HL-60 (cell line): ENCODE measurements at regions not wholly inside any gene's neighbourhood (a gene's known extent, or its start where the extent isn't known, plus 50 kb on each side); places are given as distances from the start of the nearest gene placed in this dataset.

ENCODE experiments used
- DNase-seq, 2 experiments: peaks; one replicate each; pipeline ENCODE4 v3.0.0-alpha.2; 2010 to 2020; ENCODE audit warnings: low read depth in 1 of 2, low spot score in 1 of 2
- H3K27ac ChIP-seq: fragments of 250-450 bp; sonication (Bioruptor Pico); replicated peaks from 2 replicates; pipeline ENCODE4 v1.5.1; 2020; ENCODE audit warnings: mild to moderate bottlenecking, moderate library complexity
- H3K27me3 ChIP-seq: fragments of 250-450 bp; sonication (Bioruptor Pico); 2 replicates; pipeline ENCODE4 v1.5.1; 2021; ENCODE audit warnings: mild to moderate bottlenecking, moderate library complexity; ENCODE audit not compliant: insufficient read depth, poor library complexity, severe bottlenecking
- H3K4me3 ChIP-seq: replicated peaks from 2 replicates; pipeline ENCODE4 v1.5.1; 2011; ENCODE audit warnings: mild to moderate bottlenecking, control low read depth, low read length; ENCODE audit not compliant: insufficient read depth
- CTCF ChIP-seq: IDR thresholded peaks from one replicate; pipeline ENCODE4 v1.5.1; 2011; ENCODE audit warnings: low read length, control low read depth, inconsistent platforms; ENCODE audit not compliant: insufficient read depth
- GABPA ChIP-seq: IDR thresholded peaks from 2 replicates; pipeline ENCODE4 v1.6.1; 2012; ENCODE audit warnings: low read depth
- POLR2AphosphoS5 ChIP-seq: IDR thresholded peaks from 2 replicates; pipeline ENCODE4 v1.6.1; 2012; ENCODE audit warnings: low read depth
- REST ChIP-seq: IDR thresholded peaks from 2 replicates; pipeline ENCODE4 v1.6.1; 2012; ENCODE audit warnings: low read depth; ENCODE audit not compliant: insufficient replicate concordance
- SPI1 ChIP-seq: IDR thresholded peaks from 2 replicates; pipeline ENCODE4 v1.6.1; 2012; ENCODE audit warnings: low read depth, mild to moderate bottlenecking, borderline replicate concordance

- H3K27ac ChIP-seq = no peak overlapping the region
- no peak for TF ChIP-seq SPI1
- TF ChIP-seq GABPA = no peak
- no peak for TF ChIP-seq REST
- TF ChIP-seq POLR2AphosphoS5 = no peak
- no peak for TF ChIP-seq CTCF
- DNase-seq = no peak
- no peaks in the 10 kb centered on the region for H3K27me3 ChIP-seq
- no peak overlapping the region for H3K4me3 ChIP-seq
Observed at GRCh38 chr4:138736362-138736761, 279.2 kb upstream of the NOCT start.

GRCh38 chr4:138734746-138735145 is 280.8 kb upstream of the NOCT start:
- Histone ChIP-seq H3K27ac (no peak overlapping the region), H3K27me3 (no peaks in the 10 kb centered on the region), H3K4me3 (no peak overlapping the region)
- DNase-seq = no peak
- TF ChIP-seq SPI1 (no peak), POLR2AphosphoS5 (no peak), CTCF (no peak), REST (no peak), GABPA (no peak)

- no peak for TF ChIP-seq SPI1
- TF ChIP-seq GABPA = no peak
- no peak for TF ChIP-seq REST
- no peak for TF ChIP-seq CTCF
- no peak for TF ChIP-seq POLR2AphosphoS5
- H3K27me3 ChIP-seq = no peaks in the 10 kb centered on the region
- no peak overlapping the region for H3K4me3 ChIP-seq
- H3K27ac ChIP-seq = no peak overlapping the region
- no peak for DNase-seq
Observed at GRCh38 chr4:138728566-138728965, 287.0 kb upstream of the NOCT start.
